ENCODE measurements at regions not wholly inside any gene's neighbourhood (a gene's known extent, or its start where the extent isn't known, plus 50 kb on each side); places are given as distances from the start of the nearest gene placed in this dataset.

DNA sequence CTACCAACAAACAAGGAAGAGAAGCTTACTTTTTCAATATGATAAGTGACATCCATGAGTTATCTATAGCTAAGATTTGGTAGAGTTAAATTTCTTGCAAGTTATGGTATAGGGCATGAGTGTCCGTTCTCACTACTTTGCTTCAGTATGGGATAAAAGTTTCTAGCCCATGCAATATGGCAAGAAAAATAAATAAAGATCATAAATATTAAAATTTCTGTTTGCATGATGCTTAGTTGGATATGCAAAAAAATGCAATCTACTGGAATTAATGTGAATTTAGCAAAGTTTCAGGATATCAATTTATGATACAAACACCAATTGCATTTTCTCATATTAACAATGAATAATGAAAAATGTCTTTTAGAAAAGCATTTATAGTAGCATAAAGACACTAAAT lies 148.7 kb upstream of the ADARB2 start:
- Histone ChIP-seq H3K4me1 (ENCODE audit: control insufficient read depth in 4 of 4, insufficient read depth in 4 of 4, low read length in 3 of 4) (no peaks in the 10 kb centered on the region), H3K9ac (ENCODE audit: low read depth in 1 of 2, low read length in 2 of 2) (no peak overlapping the region), H3K4me3 (ENCODE audit: low read depth in 1 of 3, low read length in 3 of 3) (no peak overlapping the region), H3K27ac (ENCODE audit: low read depth in 1 of 2, low read length in 2 of 2) (no peak overlapping the region), H3K27me3 (ENCODE audit: control insufficient read depth in 4 of 4, insufficient read depth in 4 of 4, low read length in 3 of 4) (no peaks in the 10 kb centered on the region), H3K9me3 (ENCODE audit: control insufficient read depth in 4 of 4, low read length in 3 of 4) (peaks cover 0 to 7% (median 1%) of the 10 kb centered on the region in 4 donors), H3K36me3 (ENCODE audit: control insufficient read depth in 4 of 4, insufficient read depth in 3 of 4, low read depth in 1 of 4, low read length in 3 of 4) (no peaks in the 10 kb centered on the region)
- TF ChIP-seq, protein P1, sequence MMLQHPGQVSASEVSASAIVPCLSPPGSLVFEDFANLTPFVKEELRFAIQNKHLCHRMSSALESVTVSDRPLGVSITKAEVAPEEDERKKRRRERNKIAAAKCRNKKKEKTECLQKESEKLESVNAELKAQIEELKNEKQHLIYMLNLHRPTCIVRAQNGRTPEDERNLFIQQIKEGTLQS (IDR thresholded peaks at IDR 0.05): no peak
- DNase-seq (ENCODE audit: low spot score): no peak
- 58% methylated on average over 1 of the region's 1 CpG for WGBS

DNA sequence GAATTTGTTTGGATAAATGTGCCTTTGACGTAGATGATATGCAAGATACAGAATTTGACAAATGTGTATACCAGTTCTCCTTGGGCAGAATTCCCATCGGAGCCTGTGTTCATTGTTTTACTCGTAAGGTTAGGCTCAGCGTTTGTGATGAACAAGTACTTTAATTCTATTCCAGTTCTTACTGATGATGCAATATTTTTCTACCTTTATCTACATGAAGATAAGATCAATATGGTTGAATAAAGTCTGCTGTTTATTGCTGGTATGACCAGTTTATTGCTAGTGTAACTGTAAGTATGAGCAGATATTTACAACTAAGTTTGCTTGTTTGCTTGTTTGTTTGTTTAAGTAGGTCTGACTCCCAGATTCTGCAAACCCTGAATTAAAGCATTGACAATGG lies 145.4 kb upstream of the ADARB2 start:
- Histone ChIP-seq H3K27me3 (ENCODE audit: control insufficient read depth in 4 of 4, insufficient read depth in 4 of 4, low read length in 3 of 4) (no peaks in the 10 kb centered on the region), H3K9ac (ENCODE audit: low read depth in 1 of 2, low read length in 2 of 2) (no peak overlapping the region), H3K9me3 (ENCODE audit: control insufficient read depth in 4 of 4, low read length in 3 of 4) (peaks cover 0 to 7% (median 0%) of the 10 kb centered on the region in 4 donors), H3K4me3 (ENCODE audit: low read depth in 1 of 3, low read length in 3 of 3) (no peak overlapping the region), H3K4me1 (ENCODE audit: control insufficient read depth in 4 of 4, insufficient read depth in 4 of 4, low read length in 3 of 4) (no peaks in the 10 kb centered on the region), H3K36me3 (ENCODE audit: control insufficient read depth in 4 of 4, insufficient read depth in 3 of 4, low read depth in 1 of 4, low read length in 3 of 4) (no peaks in the 10 kb centered on the region), H3K27ac (ENCODE audit: low read depth in 1 of 2, low read length in 2 of 2) (no peak overlapping the region)
- 77% methylated on average over 4 of the region's 4 CpGs for WGBS
- TF ChIP-seq EGR1 (IDR thresholded peaks at IDR 0.05; ENCODE audit: low read depth in 2 of 2): no peak
- TF ChIP-seq, protein P2, sequence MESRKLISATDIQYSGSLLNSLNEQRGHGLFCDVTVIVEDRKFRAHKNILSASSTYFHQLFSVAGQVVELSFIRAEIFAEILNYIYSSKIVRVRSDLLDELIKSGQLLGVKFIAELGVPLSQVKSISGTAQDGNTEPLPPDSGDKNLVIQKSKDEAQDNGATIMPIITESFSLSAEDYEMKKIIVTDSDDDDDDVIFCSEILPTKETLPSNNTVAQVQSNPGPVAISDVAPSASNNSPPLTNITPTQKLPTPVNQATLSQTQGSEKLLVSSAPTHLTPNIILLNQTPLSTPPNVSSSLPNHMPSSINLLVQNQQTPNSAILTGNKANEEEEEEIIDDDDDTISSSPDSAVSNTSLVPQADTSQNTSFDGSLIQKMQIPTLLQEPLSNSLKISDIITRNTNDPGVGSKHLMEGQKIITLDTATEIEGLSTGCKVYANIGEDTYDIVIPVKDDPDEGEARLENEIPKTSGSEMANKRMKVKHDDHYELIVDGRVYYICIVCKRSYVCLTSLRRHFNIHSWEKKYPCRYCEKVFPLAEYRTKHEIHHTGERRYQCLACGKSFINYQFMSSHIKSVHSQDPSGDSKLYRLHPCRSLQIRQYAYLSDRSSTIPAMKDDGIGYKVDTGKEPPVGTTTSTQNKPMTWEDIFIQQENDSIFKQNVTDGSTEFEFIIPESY (IDR thresholded peaks at IDR 0.05): no peak
- no peak for TF ChIP-seq TAF1 (conservative IDR thresholded peaks at IDR 0.05)
- TF ChIP-seq HNF4A (conservative IDR thresholded peaks at IDR 0.05): no peak
- TF ChIP-seq SP1 (IDR thresholded peaks at IDR 0.05): no peak
- TF ChIP-seq FOXA1 (IDR thresholded peaks at IDR 0.05): no peak
- TF ChIP-seq RXRA (IDR thresholded peaks at IDR 0.05): no peak
- TF ChIP-seq, protein P3, sequence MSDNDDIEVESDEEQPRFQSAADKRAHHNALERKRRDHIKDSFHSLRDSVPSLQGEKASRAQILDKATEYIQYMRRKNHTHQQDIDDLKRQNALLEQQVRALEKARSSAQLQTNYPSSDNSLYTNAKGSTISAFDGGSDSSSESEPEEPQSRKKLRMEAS (IDR thresholded peaks at IDR 0.05): no peak
- no peak for TF ChIP-seq JUND (IDR thresholded peaks at IDR 0.05)
- TF ChIP-seq FOXA2 (IDR thresholded peaks at IDR 0.05): no peak
- TF ChIP-seq, protein P1 (IDR thresholded peaks at IDR 0.05): no peak
- TF ChIP-seq, protein P4, sequence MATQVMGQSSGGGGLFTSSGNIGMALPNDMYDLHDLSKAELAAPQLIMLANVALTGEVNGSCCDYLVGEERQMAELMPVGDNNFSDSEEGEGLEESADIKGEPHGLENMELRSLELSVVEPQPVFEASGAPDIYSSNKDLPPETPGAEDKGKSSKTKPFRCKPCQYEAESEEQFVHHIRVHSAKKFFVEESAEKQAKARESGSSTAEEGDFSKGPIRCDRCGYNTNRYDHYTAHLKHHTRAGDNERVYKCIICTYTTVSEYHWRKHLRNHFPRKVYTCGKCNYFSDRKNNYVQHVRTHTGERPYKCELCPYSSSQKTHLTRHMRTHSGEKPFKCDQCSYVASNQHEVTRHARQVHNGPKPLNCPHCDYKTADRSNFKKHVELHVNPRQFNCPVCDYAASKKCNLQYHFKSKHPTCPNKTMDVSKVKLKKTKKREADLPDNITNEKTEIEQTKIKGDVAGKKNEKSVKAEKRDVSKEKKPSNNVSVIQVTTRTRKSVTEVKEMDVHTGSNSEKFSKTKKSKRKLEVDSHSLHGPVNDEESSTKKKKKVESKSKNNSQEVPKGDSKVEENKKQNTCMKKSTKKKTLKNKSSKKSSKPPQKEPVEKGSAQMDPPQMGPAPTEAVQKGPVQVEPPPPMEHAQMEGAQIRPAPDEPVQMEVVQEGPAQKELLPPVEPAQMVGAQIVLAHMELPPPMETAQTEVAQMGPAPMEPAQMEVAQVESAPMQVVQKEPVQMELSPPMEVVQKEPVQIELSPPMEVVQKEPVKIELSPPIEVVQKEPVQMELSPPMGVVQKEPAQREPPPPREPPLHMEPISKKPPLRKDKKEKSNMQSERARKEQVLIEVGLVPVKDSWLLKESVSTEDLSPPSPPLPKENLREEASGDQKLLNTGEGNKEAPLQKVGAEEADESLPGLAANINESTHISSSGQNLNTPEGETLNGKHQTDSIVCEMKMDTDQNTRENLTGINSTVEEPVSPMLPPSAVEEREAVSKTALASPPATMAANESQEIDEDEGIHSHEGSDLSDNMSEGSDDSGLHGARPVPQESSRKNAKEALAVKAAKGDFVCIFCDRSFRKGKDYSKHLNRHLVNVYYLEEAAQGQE (IDR thresholded peaks at IDR 0.05): no peak
- no peak for TF ChIP-seq GABPA (IDR thresholded peaks at IDR 0.05 in 1 of 2, conservative IDR thresholded peaks at IDR 0.05 in 1 of 2)
- no peak for TF ChIP-seq RAD21 (IDR thresholded peaks at IDR 0.05)
- TF ChIP-seq, protein P5, sequence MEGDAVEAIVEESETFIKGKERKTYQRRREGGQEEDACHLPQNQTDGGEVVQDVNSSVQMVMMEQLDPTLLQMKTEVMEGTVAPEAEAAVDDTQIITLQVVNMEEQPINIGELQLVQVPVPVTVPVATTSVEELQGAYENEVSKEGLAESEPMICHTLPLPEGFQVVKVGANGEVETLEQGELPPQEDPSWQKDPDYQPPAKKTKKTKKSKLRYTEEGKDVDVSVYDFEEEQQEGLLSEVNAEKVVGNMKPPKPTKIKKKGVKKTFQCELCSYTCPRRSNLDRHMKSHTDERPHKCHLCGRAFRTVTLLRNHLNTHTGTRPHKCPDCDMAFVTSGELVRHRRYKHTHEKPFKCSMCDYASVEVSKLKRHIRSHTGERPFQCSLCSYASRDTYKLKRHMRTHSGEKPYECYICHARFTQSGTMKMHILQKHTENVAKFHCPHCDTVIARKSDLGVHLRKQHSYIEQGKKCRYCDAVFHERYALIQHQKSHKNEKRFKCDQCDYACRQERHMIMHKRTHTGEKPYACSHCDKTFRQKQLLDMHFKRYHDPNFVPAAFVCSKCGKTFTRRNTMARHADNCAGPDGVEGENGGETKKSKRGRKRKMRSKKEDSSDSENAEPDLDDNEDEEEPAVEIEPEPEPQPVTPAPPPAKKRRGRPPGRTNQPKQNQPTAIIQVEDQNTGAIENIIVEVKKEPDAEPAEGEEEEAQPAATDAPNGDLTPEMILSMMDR (IDR thresholded peaks at IDR 0.05; ENCODE audit: low read depth, low read length, missing input control): no peak
- no peak for DNase-seq (ENCODE audit: low spot score)
